Left lobe of liver (tissue), 2 donors: ENCODE measurements at regions not wholly inside any gene's neighbourhood (a gene's known extent, or its start where the extent isn't known, plus 50 kb on each side); places are given as distances from the start of the nearest gene placed in this dataset.
A peak's percentile ranks its signal among the peaks of the same experiment; 100 is the strongest.
"Not testable (repeated sequence)": the region's sequence is repeated elsewhere in the genome, so short reads cannot be mapped to it uniquely, and the experiment has no call there.

Experiments used
- ATAC-seq: fragments of 200-7000 bp; cut with Tn5 transposase; one replicate; pipeline ENCODE4 v1.9.1; 2020; ENCODE audit warnings: mild to moderate bottlenecking, moderate library complexity
- DNase-seq: peaks from one replicate; pipeline ENCODE4 v3.0.0-alpha.2; 2020; ENCODE audit warnings: low spot score
- donor health status: DM: no; HTN: no; CAD: no; lungs with moderate emphysema.
- donor health status: DM: no; HTN: yes; CAD: no.

GRCh38 chr7:63856466-63856865 is 142.2 kb upstream of the ZNF722 start:
- not testable (repeated sequence) for DNase-seq, ATAC-seq

GRCh38 chr7:63867127-63867526 is 131.5 kb upstream of the ZNF722 start:
- ATAC-seq = no peak
- DNase-seq = no peak

GRCh38 chr7:63874242-63874641 is 124.4 kb upstream of the ZNF722 start:
- ATAC-seq, DNase-seq: not testable (repeated sequence)

- ATAC-seq = no peak
These were observed 121.8 kb upstream of the ZNF722 start for GRCh38 chr7:63876707-63877322.

GRCh38 chr7:63887031-63887430 is 111.6 kb upstream of the ZNF722 start:
- ATAC-seq (no peak), DNase-seq (no peak)

More at GRCh38 chr7:63876707-63877322, 121.8 kb upstream of the ZNF722 start:
- no peak for DNase-seq

GRCh38 chr7:63899691-63900393 is 98.8 kb upstream of the ZNF722 start:
- DNase-seq = peak; percentile 83
- peak; percentile 77 for ATAC-seq

- ATAC-seq = peak; percentile 99
- DNase-seq = peak; percentile 96
These were observed 98.0 kb upstream of the ZNF722 start for GRCh38 chr7:63900394-63901203.

GRCh38 chr7:63901204-63901506 is 97.5 kb upstream of the ZNF722 start:
- not testable (repeated sequence) for DNase-seq
- ATAC-seq = peak; percentile 54

GRCh38 chr7:63918986-63919385 is 79.7 kb upstream of the ZNF722 start:
- no peak for DNase-seq
- ATAC-seq = no peak

- DNase-seq (peak; percentile 46), ATAC-seq (no peak)
These were observed 73.4 kb upstream of the ZNF722 start for GRCh38 chr7:63925262-63925625.

GRCh38 chr7:63925626-63926460 is 72.8 kb upstream of the ZNF722 start:
- peak; percentile 96 for DNase-seq
- peak; percentile 97 for ATAC-seq

GRCh38 chr7:63927261-63927660 is 71.4 kb upstream of the ZNF722 start:
- ATAC-seq = no peak

GRCh38 chr7:63931057-63931600 is 67.5 kb upstream of the ZNF722 start:
- DNase-seq (no peak), ATAC-seq (no peak)

More at GRCh38 chr7:63927261-63927660, 71.4 kb upstream of the ZNF722 start:
- DNase-seq = no peak

GRCh38 chr7:63931985-63932577 is 66.6 kb upstream of the ZNF722 start:
- no peak for ATAC-seq
- DNase-seq = no peak
